K562 (cell line): ENCODE measurements at regions not wholly inside any gene's neighbourhood (a gene's known extent, or its start where the extent isn't known, plus 50 kb on each side); places are given as distances from the start of the nearest gene placed in this dataset.

ENCODE experiments used
- ATAC-seq: fragments of 200-7000 bp; cut with Tn5 transposase; 3 replicates; pipeline ENCODE4 v1.9.1; 2020; ENCODE audit warnings: moderate library complexity
- BruUV-seq: library from RNA; stranded (reverse); fragments of 400-500 nt; replicated peaks from 2 replicates; lab custom pipeline; 2021; lab: Mats Ljungman, UMichigan
- CTCF ChIA-PET: fragments of 300-600 bp; formaldehyde crosslinking; extraction: SDS; loops from one replicate; lab custom pipeline; 2021; ENCODE audit warnings: low intra/inter-chr PET ratio; lab: Yijun Ruan, JAX
- POLR2A ChIA-PET: fragments of 300-600, 350-650 bp; sonication (Branson Sonifier 250); formaldehyde crosslinking; extraction: SDS; loops from one replicate; lab custom pipeline; 2021; ENCODE audit warnings: antibody characterized with exemption, inconsistent platforms; lab: Yijun Ruan, JAX
- DNase-seq, 4 experiments: peaks; one replicate each; pipeline versions ENCODE4 v3.0.0 to v3.0.0-alpha.2; 2011 to 2018; ENCODE audit warnings: low spot score in 3 of 4, mixed read lengths in 3 of 4; ENCODE audit errors: extremely low read depth in 1 of 4
- FAIRE-seq: peaks from 2 replicates; lab custom pipeline; 2011; peaks lifted over from hg19 to GRCh38; lab: Jason Lieb, UNC
- H2AFZ ChIP-seq: 2 replicates; pipeline ENCODE4 v1.6.0; 2011; ENCODE audit warnings: low read depth, low read length, control low read depth, inconsistent platforms
- H3K27ac ChIP-seq: fragments of 200-600 bp; 3 replicates; pipeline ENCODE4 v1.8.0; 2011; ENCODE audit warnings: low read depth, mild to moderate bottlenecking, control low read depth, inconsistent platforms, low read length, moderate library complexity, mixed read lengths; ENCODE audit errors: extremely low read depth
- H3K27me3 ChIP-seq, 2 experiments: fragments of 300-600 bp in 1 of 2; 2 replicates in 1 of 2; 3 replicates in 1 of 2; pipeline versions ENCODE4 v1.6.0 to v1.8.0; 2011; ENCODE audit warnings: inconsistent platforms in 2 of 2, low read length in 2 of 2, mild to moderate bottlenecking in 1 of 2, mixed read lengths in 1 of 2, moderate library complexity in 1 of 2; ENCODE audit not compliant: control insufficient read depth in 2 of 2, insufficient read depth in 2 of 2
- H3K36me3 ChIP-seq: fragments of 300-600 bp; 3 replicates; pipeline ENCODE4 v1.8.0; 2011; ENCODE audit warnings: mild to moderate bottlenecking, low read length, inconsistent platforms; ENCODE audit not compliant: control insufficient read depth, insufficient read depth
- H3K4me1 ChIP-seq, 2 experiments: fragments of 200-600 bp in 1 of 2; replicated peaks in 1 of 2; 2 replicates in 1 of 2; 3 replicates in 1 of 2; pipeline versions ENCODE4 v1.5.1 to v1.8.0; 2011; ENCODE audit warnings: inconsistent platforms in 2 of 2, low read length in 2 of 2, mild to moderate bottlenecking in 1 of 2, mixed read lengths in 1 of 2, moderate library complexity in 1 of 2; ENCODE audit not compliant: control insufficient read depth in 2 of 2, insufficient read depth in 2 of 2
- H3K4me2 ChIP-seq: 2 replicates; pipeline ENCODE4 v1.6.1; 2011; ENCODE audit warnings: low read length, control low read depth, inconsistent platforms, mixed read lengths; ENCODE audit not compliant: insufficient read depth
- H3K4me3 ChIP-seq: fragments of 200-600 bp; sonication (generic), shearing (Covaris generic); 2 replicates; pipeline ENCODE4 v1.5.1; 2016; ENCODE audit warnings: control low read depth, inconsistent platforms
- H3K79me2 ChIP-seq: fragments of 200-600 bp; 3 replicates; pipeline ENCODE4 v1.8.0; 2011; ENCODE audit warnings: low read length, inconsistent platforms; ENCODE audit not compliant: control insufficient read depth, insufficient read depth
- H3K9ac ChIP-seq, 2 experiments: 2 replicates each; pipeline versions ENCODE4 v1.6.0 to v1.6.1; 2011; ENCODE audit warnings: low read depth in 2 of 2, low read length in 2 of 2, control low read depth in 1 of 2, inconsistent platforms in 1 of 2, mild to moderate bottlenecking in 1 of 2, mixed read lengths in 1 of 2; ENCODE audit not compliant: insufficient read depth in 1 of 2
- H3K9me1 ChIP-seq: one replicate; pipeline ENCODE4 v1.6.0; 2011; ENCODE audit warnings: inconsistent platforms, mild to moderate bottlenecking, low read length, moderate library complexity; ENCODE audit not compliant: control insufficient read depth, insufficient read depth
- H3K9me3 ChIP-seq: replicated peaks from 2 replicates; pipeline ENCODE4 v1.5.1; 2011; ENCODE audit warnings: low read depth, low read length, inconsistent platforms; ENCODE audit not compliant: control insufficient read depth, insufficient read depth
- H4K20me1 ChIP-seq: replicated peaks from 2 replicates; pipeline ENCODE4 v1.6.1; 2011; ENCODE audit warnings: low read length, inconsistent platforms, mixed read lengths; ENCODE audit not compliant: control insufficient read depth, insufficient read depth
- ADNP ChIP-seq: fragments of 200-800 bp; sonication (Bioruptor generic); IDR thresholded peaks from 2 replicates; pipeline ENCODE4 v1.6.1; 2016; ENCODE audit warnings: missing genetic modification characterization, missing compliant biosample characterization
- BDP1 ChIP-seq: IDR thresholded peaks from 3 replicates; pipeline ENCODE4 v1.6.1; 2011; ENCODE audit not compliant: insufficient read length, insufficient read depth
- CXXC5 ChIP-seq: fragments of 250-450 bp; sonication (Bioruptor Pico); IDR thresholded peaks from 2 replicates; pipeline ENCODE4 v1.8.0; 2022; ENCODE audit warnings: inconsistent platforms, mild to moderate bottlenecking, moderate library complexity
- GATAD2B ChIP-seq: fragments of 450-650 bp; IDR thresholded peaks from 2 replicates; pipeline ENCODE4 v1.6.1; 2017; ENCODE audit warnings: mild to moderate bottlenecking, borderline replicate concordance
- NFE2 ChIP-seq: IDR thresholded peaks from 2 replicates; pipeline ENCODE4 v1.6.1; 2014; ENCODE audit warnings: antibody characterized with exemption, low read depth
- NFRKB ChIP-seq: fragments of 450-650 bp; IDR thresholded peaks from 2 replicates; pipeline ENCODE4 v1.6.1; 2016; ENCODE audit warnings: low read depth
- NFXL1 ChIP-seq: fragments of 450-650 bp; formaldehyde crosslinking; IDR thresholded peaks from 2 replicates; pipeline ENCODE4 v1.4.0; 2021; ENCODE audit warnings: mild to moderate bottlenecking
- PHTF2 ChIP-seq: fragments of 250-450 bp; sonication (Bioruptor Pico); IDR thresholded peaks from 2 replicates; pipeline ENCODE4 v1.5.0; 2021; ENCODE audit warnings: mild to moderate bottlenecking
- RBM34 ChIP-seq: fragments of 200-400 bp; formaldehyde crosslinking; IDR thresholded peaks from 2 replicates; pipeline ENCODE4 v1.6.1; 2018; ENCODE audit warnings: low read length, borderline replicate concordance; ENCODE audit not compliant: insufficient read depth
- SAP30 ChIP-seq: fragments of 200-600 bp; sonication (generic); IDR thresholded peaks from 2 replicates; pipeline ENCODE4 v1.6.1; 2012; ENCODE audit warnings: borderline replicate concordance, low read depth, mild to moderate bottlenecking, moderate library complexity, low read length, control low read depth, inconsistent platforms; ENCODE audit not compliant: insufficient read depth, poor library complexity, severe bottlenecking
- SRF ChIP-seq, 2 experiments: fragments of 250-450, 450-650 bp in 1 of 2; sonication (Bioruptor Pico) in 1 of 2; sonication (generic) in 1 of 2; formaldehyde crosslinking; IDR thresholded peaks; 2 replicates each; pipeline versions ENCODE4 v1.5.0 to v1.5.1; 2020 to 2022; ENCODE audit warnings: mild to moderate bottlenecking in 1 of 2, missing genetic modification reagents in 1 of 2
- STAG1 ChIP-seq: sonication (generic); formaldehyde crosslinking; IDR thresholded peaks from 2 replicates; pipeline ENCODE4 v1.5.0; 2020; ENCODE audit warnings: missing genetic modification reagents, borderline replicate concordance
- ZNF124 ChIP-seq: sonication (generic); formaldehyde crosslinking; IDR thresholded peaks from 2 replicates; pipeline ENCODE4 v1.8.1; 2022; ENCODE audit warnings: missing genetic modification reagents
- ZNF232 ChIP-seq: sonication (generic); formaldehyde crosslinking; IDR thresholded peaks from 2 replicates; pipeline ENCODE4 v1.8.0; 2022; ENCODE audit warnings: mild to moderate bottlenecking, missing genetic modification reagents
- ZNF431 ChIP-seq: sonication (generic); formaldehyde crosslinking; IDR thresholded peaks from 2 replicates; pipeline ENCODE4 v1.8.0; 2022; ENCODE audit warnings: mild to moderate bottlenecking, missing genetic modification reagents
- WGBS: fragments of 100-300 bp; shearing (Covaris generic); methylation state at CpG from one replicate; pipeline ENCODE4 v1.1.6; 2016; ENCODE audit warnings: low coverage, mixed read lengths; ENCODE audit not compliant: insufficient coverage; ENCODE audit errors: missing lambda C conversion rate; 5-methylcytosine and 5-hydroxymethylcytosine counted together
- in situ Hi-C: fragments of 300-500 bp; cut with MboI; formaldehyde crosslinking; loops from 4 replicates; pipeline ENCODE4 v1.15.0; 2018; ENCODE audit warnings: inconsistent platforms, mixed read lengths
- intact Hi-C: fragments of 100-400 bp; cut with micrococcal nuclease; formaldehyde crosslinking; loops from 2 replicates; pipeline ENCODE4 v1.14.2; 2022
- TF ChIP-seq, protein P1 (sequence below): sonication (generic); formaldehyde crosslinking; IDR thresholded peaks from 2 replicates; pipeline ENCODE4 v1.4.0; 2020; ENCODE audit warnings: mild to moderate bottlenecking, missing genetic modification reagents

DNA sequence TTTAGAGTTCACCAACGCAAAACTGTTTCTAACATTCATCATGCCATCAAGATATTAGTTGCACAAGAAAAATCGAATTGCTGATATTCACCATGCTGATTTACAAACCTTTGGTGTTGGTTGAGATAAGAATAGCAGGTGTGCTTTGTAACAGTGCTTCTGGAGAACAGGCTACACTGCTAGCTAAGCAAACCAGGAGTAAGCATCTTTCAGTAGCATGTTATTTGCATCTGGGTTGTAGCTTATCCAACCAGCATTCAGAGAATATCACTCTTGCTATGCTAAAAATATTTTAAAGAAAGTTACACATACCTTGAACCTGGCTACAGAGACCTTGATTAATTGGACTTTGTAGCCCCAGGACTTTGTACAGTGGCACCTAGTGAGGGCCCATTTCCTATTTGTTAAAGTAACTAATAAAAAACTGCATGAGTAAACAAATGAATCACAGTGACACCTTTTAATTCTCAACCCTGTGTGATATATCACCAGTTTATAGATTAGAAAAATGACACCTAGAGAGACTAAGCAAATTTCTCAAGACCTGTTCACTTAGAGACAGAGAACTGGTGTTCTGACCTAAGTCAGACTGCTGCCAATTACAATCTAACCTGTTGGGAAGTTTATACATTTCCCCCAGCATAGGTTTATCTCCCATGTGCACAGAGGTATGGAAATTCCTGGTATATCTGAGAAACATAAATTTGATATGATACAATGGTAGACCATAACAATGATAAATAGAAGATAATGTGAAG is 435.5 kb upstream of the TGFBR2 start:
- Histone ChIP-seq H3K4me3 (no peak overlapping the region), H3K4me2 (no peak overlapping the region), H3K4me1 (no peaks in the 10 kb centered on the region), H4K20me1 (no peaks in the 10 kb centered on the region), H2AFZ (no peak overlapping the region), H3K36me3 (no peaks in the 10 kb centered on the region), H3K9ac (no peak overlapping the region), H3K27me3 (no peaks in the 10 kb centered on the region), H3K79me2 (no peaks in the 10 kb centered on the region), H3K9me1 (no peaks in the 10 kb centered on the region), H3K9me3 (0 out of 2 replicates have a peak, but pooled peaks cover 2% of the 10 kb centered on the region), H3K27ac (no peak overlapping the region)
- WGBS, result 0% methylated on average over 2 of the region's 2 CpGs
- FAIRE-seq, result no peak
- TF ChIP-seq ZNF124 (CRISPR knock-in tag) (no peak), ZNF431 (CRISPR knock-in tag) (no peak), NFRKB (no peak), CXXC5 (CRISPR knock-in tag) (no peak), GATAD2B (no peak), SRF (CRISPR knock-in tag; IDR thresholded peaks at IDR 0.05) (no peak), ZNF232 (no peak), NFXL1 (no peak), RBM34 (no peak), NFE2 (no peak), PHTF2 (CRISPR knock-in tag) (no peak), SAP30 (no peak), BDP1 (no peak), ADNP (tag) (no peak), STAG1 (CRISPR knock-in tag) (no peak)
- TF ChIP-seq, protein P1, sequence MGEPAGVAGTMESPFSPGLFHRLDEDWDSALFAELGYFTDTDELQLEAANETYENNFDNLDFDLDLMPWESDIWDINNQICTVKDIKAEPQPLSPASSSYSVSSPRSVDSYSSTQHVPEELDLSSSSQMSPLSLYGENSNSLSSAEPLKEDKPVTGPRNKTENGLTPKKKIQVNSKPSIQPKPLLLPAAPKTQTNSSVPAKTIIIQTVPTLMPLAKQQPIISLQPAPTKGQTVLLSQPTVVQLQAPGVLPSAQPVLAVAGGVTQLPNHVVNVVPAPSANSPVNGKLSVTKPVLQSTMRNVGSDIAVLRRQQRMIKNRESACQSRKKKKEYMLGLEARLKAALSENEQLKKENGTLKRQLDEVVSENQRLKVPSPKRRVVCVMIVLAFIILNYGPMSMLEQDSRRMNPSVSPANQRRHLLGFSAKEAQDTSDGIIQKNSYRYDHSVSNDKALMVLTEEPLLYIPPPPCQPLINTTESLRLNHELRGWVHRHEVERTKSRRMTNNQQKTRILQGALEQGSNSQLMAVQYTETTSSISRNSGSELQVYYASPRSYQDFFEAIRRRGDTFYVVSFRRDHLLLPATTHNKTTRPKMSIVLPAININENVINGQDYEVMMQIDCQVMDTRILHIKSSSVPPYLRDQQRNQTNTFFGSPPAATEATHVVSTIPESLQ (CRISPR knock-in tag), result no peak
- POLR2A ChIA-PET, result no interaction called here
- DNase-seq, result no peak
- in situ Hi-C loops, result no loop called here
- intact Hi-C loops, result no loop called here
- CTCF ChIA-PET, result no interaction called here
- no TSS peak for BruUV-seq
- no peak for ATAC-seq
